Kasumi-1 (cell line): ENCODE measurements at regions not wholly inside any gene's neighbourhood (a gene's known extent, or its start where the extent isn't known, plus 50 kb on each side); places are given as distances from the start of the nearest gene placed in this dataset.
"Not testable (repeated sequence)": the region's sequence is repeated elsewhere in the genome, so short reads cannot be mapped to it uniquely, and the experiment has no call there.

Experiments
- DNase-seq, 2 experiments: peaks; one replicate each; lab custom pipeline; 2025; lab: John Stamatoyannopoulos, UW

DNA sequence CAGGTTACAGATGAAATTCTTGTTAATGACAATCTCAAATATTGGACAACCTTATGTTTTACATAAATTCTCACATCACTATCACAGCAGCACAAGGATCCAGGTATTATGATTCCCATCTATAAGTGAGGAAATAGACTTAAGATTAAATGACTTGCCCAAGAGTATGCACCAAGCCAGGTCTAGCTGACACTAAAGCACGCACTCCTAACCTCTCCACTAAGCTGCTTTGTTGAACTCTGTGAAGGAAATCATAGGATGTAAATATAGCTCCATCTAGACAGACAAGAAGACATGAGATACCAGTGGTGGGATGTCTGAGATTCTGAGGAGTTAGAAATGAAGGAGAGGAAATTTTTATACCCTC is 87.9 kb downstream of the PHLDA1 start:
- DNase-seq = no peak

DNA sequence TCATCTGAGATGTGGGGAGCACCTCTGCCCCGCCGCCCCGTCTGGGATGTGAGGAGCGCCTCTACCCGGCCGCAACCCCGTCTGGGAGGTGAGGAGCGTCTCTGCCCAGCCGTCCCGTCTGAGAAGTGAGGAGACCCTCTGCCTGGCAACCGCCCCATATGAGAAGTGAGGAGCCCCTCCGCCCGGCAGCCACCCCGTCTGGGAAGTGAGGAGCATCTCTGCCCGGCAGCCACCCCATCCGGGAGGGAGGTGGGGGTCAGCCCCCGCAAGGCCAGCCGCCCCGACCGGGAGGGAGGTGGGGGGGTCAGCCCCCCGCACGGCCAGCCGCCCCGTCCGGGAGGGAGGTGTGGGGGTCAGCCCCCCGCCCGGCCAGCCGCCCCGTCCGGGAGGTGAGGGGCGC is 89.9 kb downstream of the PHLDA1 start:
- not testable (repeated sequence) for DNase-seq

DNA sequence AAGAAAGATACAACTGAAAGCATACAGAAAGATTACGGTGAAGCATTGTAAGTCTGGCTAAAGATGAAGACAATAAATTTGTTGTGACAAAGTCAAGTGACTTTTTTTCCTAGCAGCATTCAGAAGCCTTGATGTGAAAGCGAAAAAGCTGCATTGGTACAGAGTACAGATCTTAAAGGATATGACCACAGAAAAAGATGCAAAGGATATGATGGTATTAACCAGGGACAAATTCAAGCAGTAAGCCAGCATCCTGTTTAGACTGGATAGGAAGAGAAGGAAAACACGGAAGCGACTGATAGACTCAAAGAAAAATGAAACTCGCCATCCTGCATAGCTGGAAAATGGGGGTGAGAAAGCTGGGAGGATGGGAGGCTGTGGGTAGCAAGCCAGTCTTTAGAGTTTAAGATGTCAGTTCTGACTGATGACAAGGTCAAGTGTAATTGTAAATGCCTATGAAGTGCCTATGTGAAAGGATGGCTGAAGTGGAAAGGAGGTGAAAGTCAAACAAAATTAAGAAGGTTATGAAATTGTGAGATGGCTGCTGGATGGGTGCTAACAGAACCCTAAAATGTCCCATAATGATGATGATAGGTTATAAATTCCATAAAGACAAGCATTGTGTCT is 92.4 kb downstream of the PHLDA1 start:
- no peak for DNase-seq

DNA sequence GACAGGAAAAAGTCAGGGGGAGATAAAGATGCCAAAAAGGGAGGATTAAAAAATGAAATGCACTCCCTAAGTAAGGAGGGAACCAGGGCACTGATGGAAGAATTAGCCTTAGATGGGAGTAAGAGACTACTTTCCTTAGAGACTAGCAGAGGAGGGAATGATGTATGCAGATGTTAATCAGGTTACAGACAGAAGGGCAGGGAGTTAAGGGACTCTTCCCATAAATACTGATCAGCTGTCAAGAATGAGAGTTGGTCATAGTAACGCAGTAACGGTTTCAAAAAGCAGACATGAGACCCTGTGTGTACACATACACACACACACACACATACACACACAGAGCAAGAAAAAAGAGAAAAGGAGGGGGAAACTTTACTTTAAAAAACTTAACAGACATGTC is 93.4 kb downstream of the PHLDA1 start:
- no peak for DNase-seq

DNA sequence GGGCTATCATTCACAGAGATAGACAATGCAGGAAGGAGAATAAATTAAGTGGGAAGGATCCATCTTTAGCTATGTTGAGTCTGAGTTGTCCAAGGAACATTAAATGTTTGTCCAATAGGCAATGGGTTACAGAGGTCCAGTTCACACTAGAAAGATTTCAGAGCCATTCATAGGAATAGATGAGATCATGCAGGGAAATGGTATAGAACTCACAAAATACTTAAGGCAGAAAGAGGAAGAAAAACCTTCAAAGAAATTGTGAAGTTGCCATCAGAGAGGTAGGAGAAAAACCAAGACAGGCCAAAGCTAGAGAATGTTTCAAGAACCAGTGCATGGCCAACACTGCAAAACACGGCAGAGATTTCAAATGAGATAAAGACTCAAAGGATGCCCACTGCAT is 94.1 kb downstream of the PHLDA1 start:
- DNase-seq = no peak

DNA sequence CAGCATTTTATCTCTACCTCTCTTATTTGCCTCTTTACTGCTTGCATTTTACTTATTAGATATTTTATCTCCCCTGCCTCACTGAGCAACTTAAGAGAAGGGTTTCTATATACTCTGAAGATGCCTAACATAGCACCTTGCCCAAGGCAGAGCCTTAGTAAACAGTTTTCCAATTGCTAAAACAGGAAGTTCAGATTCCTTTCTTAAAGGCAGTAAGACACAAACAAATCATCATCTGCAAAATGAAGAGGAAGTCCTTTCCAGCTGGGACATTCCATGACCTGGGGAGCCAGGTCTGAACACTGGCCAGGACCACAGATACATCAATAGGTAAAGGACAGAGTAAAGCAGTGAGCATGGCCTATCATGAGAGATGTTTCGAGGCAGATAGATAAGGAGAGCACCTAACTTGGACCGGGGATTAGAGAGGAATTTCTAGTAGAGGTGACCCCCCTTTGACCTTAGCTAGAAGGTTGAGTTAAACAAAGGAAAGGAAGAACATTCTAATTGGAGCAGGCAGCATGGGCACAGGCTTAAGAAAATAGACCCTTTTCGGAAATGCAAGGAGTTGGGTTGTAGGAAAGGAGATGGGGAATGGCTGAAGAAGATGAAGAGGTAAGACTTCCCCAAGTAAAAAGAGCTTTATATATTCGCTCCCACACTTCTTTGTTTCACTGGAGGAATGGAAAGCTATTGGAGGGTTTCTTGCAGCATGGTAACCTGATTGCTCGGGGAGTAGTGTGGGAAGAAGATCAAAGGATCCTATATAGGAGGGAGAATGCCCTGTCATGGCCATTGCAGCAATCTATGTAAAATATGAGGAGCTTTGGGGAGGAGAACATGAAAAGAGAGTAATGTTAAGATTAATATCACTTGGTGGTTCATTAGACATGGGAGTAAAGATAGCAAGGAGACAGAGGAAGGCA is 94.8 kb downstream of the PHLDA1 start:
- DNase-seq = no peak

DNA sequence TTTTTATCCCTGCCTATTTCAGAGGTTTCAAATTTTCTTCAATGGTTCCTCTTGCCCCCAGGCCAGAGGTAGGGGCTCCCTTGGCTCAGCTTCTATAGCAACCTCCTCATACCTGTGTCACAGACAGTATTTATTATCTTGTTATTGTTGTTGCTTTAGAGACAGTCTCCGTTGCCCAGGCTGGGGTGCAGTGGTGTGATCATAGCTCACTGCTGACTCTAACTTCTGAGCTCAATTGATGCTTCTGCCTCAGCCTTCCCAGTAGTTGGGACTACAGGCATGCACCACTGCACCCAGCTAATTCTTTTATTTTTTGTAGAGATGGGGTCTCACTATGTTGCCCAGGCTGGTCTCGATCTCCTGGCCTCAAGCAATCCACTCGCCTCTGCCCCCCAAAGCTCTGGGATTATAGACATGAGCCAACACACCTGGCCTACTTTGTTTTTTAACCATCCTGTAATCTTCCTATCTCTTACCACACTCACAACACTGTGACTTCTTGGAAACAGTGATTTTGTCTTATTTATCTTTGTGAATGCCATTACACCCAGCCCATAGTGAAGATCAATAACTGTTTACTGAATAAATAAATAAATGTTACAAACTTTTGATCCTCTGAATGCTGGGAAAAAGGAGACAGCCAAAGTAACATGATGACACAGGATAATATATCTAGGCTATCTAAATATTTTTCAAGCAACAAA is 95.9 kb downstream of the PHLDA1 start:
- no peak for DNase-seq

DNA sequence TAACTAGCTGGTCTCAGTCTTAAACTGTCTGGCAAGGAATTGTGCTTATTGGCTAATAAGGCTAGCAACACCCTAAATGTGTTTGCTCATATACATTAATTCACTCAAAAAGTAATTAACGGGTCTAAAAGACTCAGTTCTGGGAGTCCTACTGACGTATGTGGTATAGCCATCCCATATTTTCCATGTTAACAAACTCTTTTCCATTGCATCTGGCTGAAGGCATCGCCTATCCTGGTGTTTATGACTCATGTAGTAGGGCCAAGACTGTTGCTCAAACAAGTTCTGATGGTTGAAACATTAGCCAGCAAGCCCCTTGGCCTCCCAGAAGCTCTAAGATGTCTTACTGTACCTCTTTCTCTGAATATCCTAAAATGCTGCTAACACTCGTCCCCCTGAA is 98.5 kb downstream of the PHLDA1 start:
- DNase-seq = no peak

DNA sequence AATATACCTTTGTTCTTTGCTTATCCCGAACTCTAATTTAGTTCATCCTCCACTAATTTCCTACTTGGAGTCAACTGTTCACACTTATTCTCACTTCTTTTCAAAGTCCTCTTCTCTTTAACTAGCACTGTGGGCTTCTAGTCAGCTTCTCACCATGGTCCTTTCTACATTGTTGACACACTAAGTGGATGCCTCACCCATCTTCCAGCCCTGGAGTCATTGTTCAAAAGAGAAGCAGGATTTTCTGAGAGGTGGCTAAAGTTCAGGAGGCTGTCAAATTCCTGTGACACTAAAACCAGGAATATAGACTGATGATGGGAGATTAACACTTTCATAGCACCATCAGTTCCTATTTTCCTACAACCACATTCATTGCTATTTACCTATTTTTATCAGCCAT is 99.3 kb downstream of the PHLDA1 start:
- no peak for DNase-seq

DNA sequence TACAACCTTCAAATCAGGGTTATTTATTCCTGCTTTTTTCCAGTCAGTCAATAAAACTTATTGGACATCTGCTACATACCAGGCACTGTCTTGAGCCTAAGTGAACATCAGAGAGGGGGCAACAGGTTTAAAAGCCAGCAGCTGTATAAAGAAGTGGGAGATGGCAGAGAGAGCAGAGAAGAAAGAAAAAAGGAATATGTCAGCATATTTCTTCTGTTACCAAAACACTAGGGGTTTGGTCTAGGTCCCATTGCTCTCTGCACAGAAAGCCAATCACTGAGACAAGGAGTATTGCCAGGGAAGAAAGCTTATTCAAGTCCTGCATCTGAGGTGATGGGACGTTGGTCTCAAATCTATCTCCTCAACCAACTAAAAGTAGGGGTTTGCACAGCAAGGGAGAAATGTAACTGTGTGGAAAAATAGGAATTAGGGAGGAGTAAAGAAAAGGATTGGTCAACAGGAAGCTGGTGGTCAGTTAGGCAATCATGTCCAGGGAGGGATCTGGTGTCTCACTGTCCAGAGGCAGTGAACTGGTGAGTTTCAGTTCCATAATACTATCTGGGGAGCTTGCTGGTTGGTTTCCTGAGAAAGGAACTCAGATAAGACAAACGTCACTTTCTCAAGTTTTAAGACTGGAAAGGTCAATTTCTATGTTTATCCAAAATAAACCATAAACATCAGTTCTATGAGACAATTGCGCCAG is 107.5 kb downstream of the PHLDA1 start:
- no peak for DNase-seq

DNA sequence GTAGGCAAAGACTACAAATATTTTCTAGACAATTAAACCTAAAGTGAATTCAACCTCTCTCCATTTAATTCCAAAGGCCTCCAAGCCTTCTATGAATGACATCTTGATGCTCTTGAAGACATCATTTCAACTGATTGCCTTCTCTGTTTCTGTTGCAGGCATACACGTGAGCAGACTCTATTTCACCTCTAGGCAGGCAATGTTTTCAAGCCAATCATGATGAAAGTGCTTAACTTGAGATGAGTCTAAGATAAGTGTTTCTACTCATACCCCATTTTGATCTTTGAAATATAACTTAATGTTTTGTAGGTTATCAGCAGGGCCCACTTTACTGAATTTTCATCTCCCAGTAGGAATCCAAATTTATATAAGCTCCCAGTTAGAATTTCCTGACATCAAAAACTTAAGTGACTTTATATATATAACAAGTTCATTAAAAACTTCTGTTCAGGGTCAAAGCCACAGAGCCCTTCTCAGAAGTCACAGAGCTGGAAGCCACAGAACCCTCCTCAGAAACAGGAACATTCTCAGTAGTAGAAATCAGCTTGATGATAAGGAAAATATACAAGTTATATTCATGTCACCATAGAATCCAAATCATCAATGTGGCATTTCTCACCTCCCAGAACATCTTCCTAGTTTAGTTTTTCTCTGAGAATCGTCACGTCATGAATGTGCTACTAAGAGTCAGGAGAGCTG is 108.5 kb downstream of the PHLDA1 start:
- DNase-seq = no peak

DNA sequence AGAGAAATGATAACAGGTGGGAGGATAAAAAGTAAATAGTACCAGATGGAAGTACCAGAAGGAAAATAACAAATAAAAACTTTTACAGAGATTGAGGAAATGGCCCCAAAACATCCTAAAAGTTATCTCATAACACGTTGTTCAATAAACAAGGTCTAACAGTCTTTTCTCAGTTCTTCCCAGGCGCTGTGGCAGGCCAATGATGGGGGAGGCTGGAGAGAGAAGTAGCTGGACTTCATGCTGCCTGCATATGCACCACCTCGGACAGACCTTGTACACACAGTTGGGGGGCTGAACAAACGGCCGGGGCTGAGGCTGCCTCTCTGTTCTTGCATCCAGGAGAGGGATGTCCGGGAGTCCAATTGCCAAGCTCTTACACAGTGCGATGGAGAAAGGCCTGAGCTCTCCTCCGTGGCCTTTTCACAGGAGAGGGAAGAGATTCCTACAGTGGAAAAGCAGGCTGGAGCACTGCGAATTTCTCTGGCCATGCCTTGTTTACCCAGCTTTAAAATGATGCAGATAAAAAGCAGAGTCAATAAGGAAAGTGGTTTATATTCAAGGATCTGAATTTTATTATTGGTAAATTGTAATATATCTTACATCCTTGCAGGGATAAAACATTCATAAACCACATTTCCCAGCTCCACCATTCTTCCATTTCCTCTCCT is 109.8 kb downstream of the PHLDA1 start:
- DNase-seq = no peak

DNA sequence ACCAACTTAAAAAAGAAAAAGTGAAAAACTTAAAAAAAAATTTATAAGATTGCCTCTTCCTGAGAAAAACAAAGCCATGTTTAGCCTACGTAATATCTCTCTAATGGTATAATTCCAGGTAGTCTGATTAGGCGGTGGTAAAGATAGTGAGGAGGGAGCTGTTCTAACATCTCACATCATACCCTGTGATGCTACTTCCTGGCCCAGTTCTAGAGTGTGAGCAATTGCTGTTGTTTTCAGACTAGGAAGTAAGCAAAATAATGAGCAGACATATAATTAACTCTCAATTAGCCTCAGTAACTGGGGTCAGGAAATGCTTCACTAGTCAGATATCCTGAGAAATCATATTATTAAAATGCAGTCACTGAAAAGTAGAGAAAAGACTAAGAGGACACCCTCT is 113.9 kb downstream of the PHLDA1 start:
- DNase-seq = no peak

DNA sequence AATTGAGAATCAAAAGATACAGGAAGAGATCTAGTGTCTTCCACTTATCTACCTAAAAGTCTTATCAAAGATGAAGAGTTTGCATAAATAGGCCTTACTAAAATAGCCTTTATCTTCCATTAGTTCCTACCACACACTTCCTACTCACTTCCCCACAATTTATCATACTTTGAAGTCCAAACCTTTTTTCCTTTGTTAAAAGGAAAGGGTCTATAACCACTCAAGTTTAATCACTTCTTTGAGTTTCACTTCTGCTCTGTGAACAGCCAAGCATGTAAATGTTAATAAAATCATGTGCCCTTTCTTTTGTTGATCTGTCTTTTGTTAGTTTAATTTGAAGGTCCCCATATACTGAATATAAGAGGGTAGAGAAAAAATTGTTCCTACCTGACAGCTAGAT is 114.5 kb downstream of the PHLDA1 start:
- DNase-seq = no peak

DNA sequence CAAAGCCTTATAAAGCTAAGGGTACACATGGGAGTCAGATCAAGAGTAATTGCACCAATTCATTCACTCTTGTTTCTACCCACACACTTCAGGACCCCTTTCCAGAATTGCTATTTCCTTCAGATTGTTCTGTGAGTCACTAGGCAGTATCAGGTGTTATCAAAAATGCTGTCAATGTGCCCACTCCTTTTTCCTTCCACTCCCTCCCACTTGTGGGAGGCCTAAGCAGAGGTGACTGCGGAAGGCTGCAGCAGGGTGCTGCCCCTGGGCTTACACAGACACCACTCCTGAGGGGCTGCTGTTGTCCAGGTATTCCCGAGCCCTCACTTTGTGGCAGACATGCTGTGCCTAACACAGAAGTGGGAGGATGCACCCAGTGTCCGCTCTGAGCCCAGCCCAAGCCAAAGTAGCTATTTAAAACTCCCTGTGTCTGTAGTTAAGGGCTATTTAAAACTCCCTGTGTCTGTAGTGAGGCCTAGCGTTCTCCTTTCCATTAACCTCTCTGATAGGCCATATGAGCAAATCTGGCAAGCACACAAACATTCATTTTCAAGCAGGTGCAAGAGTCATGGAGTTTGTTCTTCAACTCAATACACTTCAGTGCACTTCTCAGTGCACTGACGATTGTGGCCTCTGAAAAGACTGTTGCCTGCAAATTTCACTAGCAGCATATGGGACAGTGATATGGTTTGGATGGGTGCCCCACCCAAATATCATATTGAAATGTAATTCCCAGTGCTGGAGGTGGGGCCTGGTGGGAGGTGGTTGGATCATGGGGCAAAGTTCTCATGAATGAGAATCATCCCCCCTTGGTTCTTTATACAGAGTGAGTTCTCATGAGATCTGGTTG is 117.8 kb downstream of the PHLDA1 start:
- DNase-seq = no peak

DNA sequence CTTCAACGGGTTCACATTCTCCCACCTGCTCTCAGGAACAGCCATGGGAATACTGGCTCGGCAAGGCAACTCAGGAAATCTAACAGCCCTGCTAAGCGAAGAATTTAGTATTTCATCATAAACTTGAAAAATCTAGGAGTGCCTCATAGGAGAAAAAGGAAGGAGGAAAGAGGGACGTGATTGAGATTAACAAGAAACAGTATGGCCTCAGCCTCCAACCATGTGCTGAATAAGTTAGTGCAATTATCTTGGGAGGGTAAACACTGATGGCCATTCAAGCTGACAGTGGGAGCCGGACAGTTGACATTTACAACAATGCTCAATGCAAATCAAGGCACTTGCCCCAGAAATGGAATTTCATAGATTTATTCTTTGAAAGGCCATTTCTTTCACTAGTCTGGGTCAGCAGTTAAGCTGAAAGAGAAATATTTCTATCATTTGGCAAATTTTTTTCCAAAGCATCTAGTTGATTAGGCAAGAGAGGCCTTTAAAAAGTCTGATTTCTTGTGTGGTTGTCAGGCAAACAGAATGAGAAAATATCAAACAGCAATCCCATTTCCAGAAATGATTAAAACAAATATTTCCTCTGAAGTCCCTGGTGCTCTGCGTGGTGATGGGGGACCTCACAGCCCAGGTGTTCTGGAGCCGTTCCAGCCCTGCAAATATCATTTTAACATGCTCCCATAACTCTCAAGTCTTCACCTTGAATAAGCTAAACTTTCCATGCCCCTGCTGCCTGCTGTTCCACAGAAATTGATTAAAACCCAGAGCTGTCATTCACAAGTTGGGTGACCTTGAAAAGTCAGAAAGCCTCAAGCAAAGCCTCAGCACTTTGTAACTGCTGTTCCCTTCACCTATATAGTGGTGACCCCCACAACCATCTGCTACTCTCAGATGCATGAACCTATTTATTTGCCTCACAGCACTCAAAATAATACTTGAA is 121.6 kb downstream of the PHLDA1 start:
- no peak for DNase-seq

DNA sequence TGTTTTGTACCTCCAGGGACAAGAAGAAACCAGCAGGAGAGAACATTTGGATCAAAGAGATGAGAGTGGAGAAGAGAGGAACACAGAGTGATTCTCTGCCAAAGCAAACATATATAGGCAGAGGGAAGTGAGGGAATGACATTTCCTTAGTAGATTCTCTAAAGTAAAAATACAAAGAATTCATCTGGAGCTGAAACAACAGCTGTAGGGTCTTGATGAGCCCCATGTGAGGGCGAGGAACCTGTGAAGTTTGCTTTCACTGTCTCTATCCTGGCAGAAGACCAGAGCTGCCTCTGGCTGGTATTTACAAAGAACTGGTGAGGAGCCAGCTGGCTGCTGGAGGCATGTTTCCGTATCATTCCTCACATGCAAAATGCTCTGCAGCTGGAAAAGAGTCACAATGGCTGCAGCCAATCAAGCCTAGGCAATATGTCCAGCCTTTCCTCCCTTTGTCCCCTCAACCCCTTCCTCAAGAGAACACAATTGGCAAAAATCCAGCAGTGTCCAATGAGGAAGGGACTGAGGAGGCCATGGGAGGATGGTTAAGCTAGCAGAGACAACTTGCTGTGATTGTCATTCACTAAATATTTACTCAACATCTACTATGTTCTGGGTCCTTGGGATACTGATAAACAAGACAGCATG is 122.5 kb downstream of the PHLDA1 start:
- no peak for DNase-seq

DNA sequence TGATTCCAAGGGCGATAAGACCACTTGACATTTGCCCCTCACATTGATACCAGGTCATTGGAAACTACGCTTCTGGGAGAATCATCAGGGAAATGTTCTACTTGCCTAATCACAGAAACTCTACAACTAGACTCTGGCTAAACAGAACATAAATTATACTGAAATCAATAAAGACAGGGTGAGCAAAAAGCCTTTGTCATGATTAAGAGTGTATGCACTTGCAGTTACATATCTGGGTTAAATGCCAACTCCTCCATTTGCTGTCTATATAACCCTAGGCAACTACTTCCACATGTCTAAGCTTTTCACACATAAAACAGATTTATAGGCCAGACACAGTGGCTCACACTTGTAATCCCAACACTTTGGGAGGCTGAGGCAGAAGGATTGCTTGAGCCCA is 125.7 kb downstream of the PHLDA1 start:
- DNase-seq = no peak
